ENCODE measurements at regions not wholly inside any gene's neighbourhood (a gene's known extent, or its start where the extent isn't known, plus 50 kb on each side); places are given as distances from the start of the nearest gene placed in this dataset.

GRCh38 chr7:109637428-109637990, 1067.8 kb downstream of the DNAJB9 start:
- no TSS peak for BruUV-seq (replicated peaks)
- Histone ChIP-seq H3K9me3 (replicated peaks; ENCODE audit: control insufficient read depth, insufficient read depth, low read length) (no peaks in the 10 kb centered on the region), H2AFZ (ENCODE audit: control insufficient read depth, low read depth, low read length) (no peak overlapping the region), H3K4me2 (ENCODE audit: control insufficient read depth, insufficient read depth) (no peak overlapping the region), H3K36me3 (ENCODE audit: control insufficient read depth in 2 of 2, insufficient read depth in 2 of 2, low read length in 1 of 2) (no peaks in the 10 kb centered on the region), H3K79me2 (ENCODE audit: control insufficient read depth, insufficient read depth, low read length) (no peaks in the 10 kb centered on the region), H3K9ac (ENCODE audit: control insufficient read depth, insufficient read depth, low read length) (no peak overlapping the region), H4K20me1 (ENCODE audit: control insufficient read depth, insufficient read depth) (no peaks in the 10 kb centered on the region), H3K4me1 (ENCODE audit: control insufficient read depth, insufficient read depth, low read length) (no peaks in the 10 kb centered on the region), H3K27ac (ENCODE audit: control insufficient read depth, insufficient read depth) (no peak overlapping the region), H3K4me3 (no peak overlapping the region), H3K27me3 (replicated peaks in 1 of 2; ENCODE audit: control insufficient read depth in 2 of 2, insufficient read depth in 2 of 2, low read length in 1 of 2) (no peaks in the 10 kb centered on the region)
- DNase-seq (ENCODE audit: low read depth, low spot score) (no peak), FAIRE-seq (no peak), ATAC-seq (no peak)
- ChIA-PET SMC1A (ENCODE audit: uncharacterized antibody, unreplicated experiment) (no interaction called here), CTCF (no interaction called here), POLR2A (no interaction called here), RAD21 (ENCODE audit: unreplicated experiment) (no interaction called here)
- 57% methylated on average over 4 of the region's 4 CpGs for WGBS (ENCODE audit: insufficient coverage, insufficient replicate concordance, low lambda C conversion rate, missing lambda C conversion rate)
- in situ Hi-C loops (cut with MboI) (no loop called here), intact Hi-C loops (cut with micrococcal nuclease; ENCODE audit: unreplicated experiment) (no loop called here)
- TF ChIP-seq POU2F2 (IDR thresholded peaks at IDR 0.05; ENCODE audit: borderline replicate concordance, low read depth, low read length) (no peak), E4F1 (IDR thresholded peaks at IDR 0.05; ENCODE audit: borderline replicate concordance, partially characterized antibody) (no peak), SUZ12 (IDR thresholded peaks at IDR 0.05; ENCODE audit: unreplicated experiment) (no peak), ZBTB33 (IDR thresholded peaks at IDR 0.05) (no peak), SREBF1 (IDR thresholded peaks at IDR 0.05; ENCODE audit: low read length) (no peak), PRDM15 (CRISPR knock-in tag; IDR thresholded peaks at IDR 0.05) (no peak), HCFC1 (IDR thresholded peaks at IDR 0.05; ENCODE audit: low read length) (no peak), ZBTB4 (CRISPR knock-in tag; IDR thresholded peaks at IDR 0.05) (no peak), NKRF (conservative IDR thresholded peaks at IDR 0.05) (no peak), CHD2 (IDR thresholded peaks at IDR 0.05; ENCODE audit: borderline replicate concordance, low read depth, low read length) (no peak)
